ENCODE measurements at regions not wholly inside any gene's neighbourhood (a gene's known extent, or its start where the extent isn't known, plus 50 kb on each side); places are given as distances from the start of the nearest gene placed in this dataset.

GRCh38 chr5:2455878-2456277 is 295.6 kb downstream of the IRX2 start:
- TF ChIP-seq, protein P1, sequence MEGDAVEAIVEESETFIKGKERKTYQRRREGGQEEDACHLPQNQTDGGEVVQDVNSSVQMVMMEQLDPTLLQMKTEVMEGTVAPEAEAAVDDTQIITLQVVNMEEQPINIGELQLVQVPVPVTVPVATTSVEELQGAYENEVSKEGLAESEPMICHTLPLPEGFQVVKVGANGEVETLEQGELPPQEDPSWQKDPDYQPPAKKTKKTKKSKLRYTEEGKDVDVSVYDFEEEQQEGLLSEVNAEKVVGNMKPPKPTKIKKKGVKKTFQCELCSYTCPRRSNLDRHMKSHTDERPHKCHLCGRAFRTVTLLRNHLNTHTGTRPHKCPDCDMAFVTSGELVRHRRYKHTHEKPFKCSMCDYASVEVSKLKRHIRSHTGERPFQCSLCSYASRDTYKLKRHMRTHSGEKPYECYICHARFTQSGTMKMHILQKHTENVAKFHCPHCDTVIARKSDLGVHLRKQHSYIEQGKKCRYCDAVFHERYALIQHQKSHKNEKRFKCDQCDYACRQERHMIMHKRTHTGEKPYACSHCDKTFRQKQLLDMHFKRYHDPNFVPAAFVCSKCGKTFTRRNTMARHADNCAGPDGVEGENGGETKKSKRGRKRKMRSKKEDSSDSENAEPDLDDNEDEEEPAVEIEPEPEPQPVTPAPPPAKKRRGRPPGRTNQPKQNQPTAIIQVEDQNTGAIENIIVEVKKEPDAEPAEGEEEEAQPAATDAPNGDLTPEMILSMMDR (IDR thresholded peaks at IDR 0.05): no peak
- Histone ChIP-seq H3K36me3 (ENCODE audit: low read depth) (no peaks in the 10 kb centered on the region), H3K9me3 (peaks cover 11% of the 10 kb centered on the region), H3K4me3 (no peak overlapping the region), H3K4me1 (ENCODE audit: low read depth) (no peaks in the 10 kb centered on the region)
- ATAC-seq: no peak
- no peak for DNase-seq
- intact Hi-C loops (cut with DNase I, micrococcal nuclease): no loop called here

GRCh38 chr5:2454876-2455275 is 296.6 kb downstream of the IRX2 start:
- ATAC-seq (no peak), DNase-seq (no peak)
- Histone ChIP-seq H3K36me3 (ENCODE audit: low read depth) (no peaks in the 10 kb centered on the region), H3K9me3 (peaks cover 11% of the 10 kb centered on the region), H3K4me1 (ENCODE audit: low read depth) (no peaks in the 10 kb centered on the region), H3K4me3 (no peak overlapping the region)
- intact Hi-C loops (cut with DNase I, micrococcal nuclease): no loop called here
- TF ChIP-seq, protein P1 (IDR thresholded peaks at IDR 0.05): no peak

DNA sequence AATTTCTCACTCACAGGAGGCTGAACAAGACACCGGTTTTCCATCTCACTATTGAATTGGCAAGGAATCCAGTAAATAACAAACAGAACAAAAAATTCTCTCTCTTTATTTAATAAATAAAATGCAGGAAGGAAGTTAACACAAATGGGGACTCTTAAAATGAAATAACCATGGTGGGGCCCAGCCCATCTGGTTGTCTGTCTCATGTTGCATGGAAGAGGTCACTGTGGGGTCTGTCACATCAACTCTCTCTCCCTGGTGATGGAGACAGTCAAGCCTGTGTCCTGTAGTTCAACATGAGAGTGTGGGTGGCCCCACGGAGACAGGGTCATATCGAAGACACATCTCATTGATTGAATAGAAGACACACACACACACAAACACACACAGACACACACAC is 297.7 kb downstream of the IRX2 start:
- TF ChIP-seq, protein P1 (IDR thresholded peaks at IDR 0.05): no peak
- Histone ChIP-seq H3K9me3 (peaks cover 11% of the 10 kb centered on the region), H3K4me3 (no peak overlapping the region), H3K36me3 (ENCODE audit: low read depth) (no peaks in the 10 kb centered on the region), H3K4me1 (ENCODE audit: low read depth) (no peaks in the 10 kb centered on the region)
- intact Hi-C loops (cut with DNase I, micrococcal nuclease): no loop called here
- DNase-seq (no peak), ATAC-seq (no peak)

DNA sequence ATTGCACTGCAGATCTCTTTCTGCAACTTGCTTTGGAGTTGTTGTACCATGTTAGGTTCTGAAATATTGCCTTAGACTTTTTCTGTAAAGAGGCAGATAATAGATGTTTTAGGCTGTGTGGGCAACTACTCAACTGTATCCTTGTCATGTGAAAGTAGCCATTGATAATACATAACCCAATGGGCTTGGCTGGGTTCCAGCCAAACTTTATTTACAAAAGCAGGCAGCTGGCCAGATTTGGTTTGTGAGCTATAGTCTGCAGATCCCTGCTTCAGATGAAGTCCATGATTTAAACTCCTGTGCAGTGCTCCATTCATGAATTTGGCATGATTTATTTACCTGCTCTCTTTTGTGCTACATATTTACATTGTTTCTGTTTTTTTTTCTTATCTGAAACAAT is 300.4 kb downstream of the IRX2 start:
- Histone ChIP-seq H3K4me3 (no peak overlapping the region), H3K36me3 (ENCODE audit: low read depth) (no peaks in the 10 kb centered on the region), H3K9me3 (peaks cover 11% of the 10 kb centered on the region), H3K4me1 (ENCODE audit: low read depth) (no peaks in the 10 kb centered on the region)
- DNase-seq: no peak
- TF ChIP-seq, protein P1 (IDR thresholded peaks at IDR 0.05): no peak
- no peak for ATAC-seq
- intact Hi-C loops (cut with DNase I, micrococcal nuclease): no loop called here

- Histone ChIP-seq H3K4me3 (no peak overlapping the region), H3K36me3 (ENCODE audit: low read depth) (no peaks in the 10 kb centered on the region), H3K4me1 (ENCODE audit: low read depth) (no peaks in the 10 kb centered on the region), H3K9me3 (peaks cover 18% of the 10 kb centered on the region)
- ATAC-seq: no peak
- DNase-seq: no peak
- TF ChIP-seq, protein P1 (IDR thresholded peaks at IDR 0.05): no peak
- intact Hi-C loops (cut with DNase I, micrococcal nuclease): no loop called here
These were observed 308.8 kb downstream of the IRX2 start for GRCh38 chr5:2442496-2443354.

Measured in mucosa of descending colon (tissue), 3 donors.